K562 (cell line): ENCODE measurements at regions not wholly inside any gene's neighbourhood (a gene's known extent, or its start where the extent isn't known, plus 50 kb on each side); places are given as distances from the start of the nearest gene placed in this dataset.

Source experiments
- ATAC-seq: fragments of 200-7000 bp; cut with Tn5 transposase; 3 replicates; pipeline ENCODE4 v1.9.1; 2020; ENCODE audit warnings: moderate library complexity
- BruUV-seq: library from RNA; stranded (reverse); fragments of 400-500 nt; replicated peaks from 2 replicates; lab custom pipeline; 2021; lab: Mats Ljungman, UMichigan
- CTCF ChIA-PET: fragments of 300-600 bp; formaldehyde crosslinking; extraction: SDS; loops from one replicate; lab custom pipeline; 2021; ENCODE audit warnings: low intra/inter-chr PET ratio; lab: Yijun Ruan, JAX
- POLR2A ChIA-PET: fragments of 300-600, 350-650 bp; sonication (Branson Sonifier 250); formaldehyde crosslinking; extraction: SDS; loops from one replicate; lab custom pipeline; 2021; ENCODE audit warnings: antibody characterized with exemption, inconsistent platforms; lab: Yijun Ruan, JAX
- DNase-seq, 4 experiments: peaks; one replicate each; pipeline versions ENCODE4 v3.0.0 to v3.0.0-alpha.2; 2011 to 2018; ENCODE audit warnings: low spot score in 3 of 4, mixed read lengths in 3 of 4; ENCODE audit errors: extremely low read depth in 1 of 4
- FAIRE-seq: peaks from 2 replicates; lab custom pipeline; 2011; peaks lifted over from hg19 to GRCh38; lab: Jason Lieb, UNC
- H2AFZ ChIP-seq: 2 replicates; pipeline ENCODE4 v1.6.0; 2011; ENCODE audit warnings: low read depth, low read length, control low read depth, inconsistent platforms
- H3K27ac ChIP-seq: fragments of 200-600 bp; 3 replicates; pipeline ENCODE4 v1.8.0; 2011; ENCODE audit warnings: low read depth, mild to moderate bottlenecking, control low read depth, inconsistent platforms, low read length, moderate library complexity, mixed read lengths; ENCODE audit errors: extremely low read depth
- H3K27me3 ChIP-seq, 2 experiments: fragments of 300-600 bp in 1 of 2; 2 replicates in 1 of 2; 3 replicates in 1 of 2; pipeline versions ENCODE4 v1.6.0 to v1.8.0; 2011; ENCODE audit warnings: inconsistent platforms in 2 of 2, low read length in 2 of 2, mild to moderate bottlenecking in 1 of 2, mixed read lengths in 1 of 2, moderate library complexity in 1 of 2; ENCODE audit not compliant: control insufficient read depth in 2 of 2, insufficient read depth in 2 of 2
- H3K36me3 ChIP-seq: fragments of 300-600 bp; 3 replicates; pipeline ENCODE4 v1.8.0; 2011; ENCODE audit warnings: mild to moderate bottlenecking, low read length, inconsistent platforms; ENCODE audit not compliant: control insufficient read depth, insufficient read depth
- H3K4me1 ChIP-seq, 2 experiments: fragments of 200-600 bp in 1 of 2; replicated peaks in 1 of 2; 2 replicates in 1 of 2; 3 replicates in 1 of 2; pipeline versions ENCODE4 v1.5.1 to v1.8.0; 2011; ENCODE audit warnings: inconsistent platforms in 2 of 2, low read length in 2 of 2, mild to moderate bottlenecking in 1 of 2, mixed read lengths in 1 of 2, moderate library complexity in 1 of 2; ENCODE audit not compliant: control insufficient read depth in 2 of 2, insufficient read depth in 2 of 2
- H3K4me2 ChIP-seq: 2 replicates; pipeline ENCODE4 v1.6.1; 2011; ENCODE audit warnings: low read length, control low read depth, inconsistent platforms, mixed read lengths; ENCODE audit not compliant: insufficient read depth
- H3K4me3 ChIP-seq: fragments of 200-600 bp; sonication (generic), shearing (Covaris generic); 2 replicates; pipeline ENCODE4 v1.5.1; 2016; ENCODE audit warnings: control low read depth, inconsistent platforms
- H3K79me2 ChIP-seq: fragments of 200-600 bp; 3 replicates; pipeline ENCODE4 v1.8.0; 2011; ENCODE audit warnings: low read length, inconsistent platforms; ENCODE audit not compliant: control insufficient read depth, insufficient read depth
- H3K9ac ChIP-seq, 2 experiments: 2 replicates each; pipeline versions ENCODE4 v1.6.0 to v1.6.1; 2011; ENCODE audit warnings: low read depth in 2 of 2, low read length in 2 of 2, control low read depth in 1 of 2, inconsistent platforms in 1 of 2, mild to moderate bottlenecking in 1 of 2, mixed read lengths in 1 of 2; ENCODE audit not compliant: insufficient read depth in 1 of 2
- H3K9me1 ChIP-seq: one replicate; pipeline ENCODE4 v1.6.0; 2011; ENCODE audit warnings: inconsistent platforms, mild to moderate bottlenecking, low read length, moderate library complexity; ENCODE audit not compliant: control insufficient read depth, insufficient read depth
- H3K9me3 ChIP-seq: replicated peaks from 2 replicates; pipeline ENCODE4 v1.5.1; 2011; ENCODE audit warnings: low read depth, low read length, inconsistent platforms; ENCODE audit not compliant: control insufficient read depth, insufficient read depth
- H4K20me1 ChIP-seq: replicated peaks from 2 replicates; pipeline ENCODE4 v1.6.1; 2011; ENCODE audit warnings: low read length, inconsistent platforms, mixed read lengths; ENCODE audit not compliant: control insufficient read depth, insufficient read depth
- E4F1 ChIP-seq: fragments of 250-450 bp; sonication (Bioruptor Pico); IDR thresholded peaks from 2 replicates; pipeline ENCODE4 v1.5.0; 2021; ENCODE audit warnings: mild to moderate bottlenecking, borderline replicate concordance
- FOXA3 ChIP-seq, 2 experiments: fragments of 450-650 bp in 1 of 2; sonication (generic) in 1 of 2; formaldehyde crosslinking; IDR thresholded peaks in 1 of 2; conservative IDR thresholded peaks in 1 of 2; 2 replicates each; pipeline versions ENCODE4 v1.4.0 to v1.8.0; 2020 to 2022; ENCODE audit warnings: mild to moderate bottlenecking in 2 of 2, missing genetic modification reagents in 1 of 2
- HNRNPL ChIP-seq: fragments of 200-400 bp; formaldehyde crosslinking; IDR thresholded peaks from 2 replicates; pipeline ENCODE4 v1.6.1; 2017; ENCODE audit warnings: low read depth, mild to moderate bottlenecking, low read length
- PTRF ChIP-seq: fragments of 450-650 bp; IDR thresholded peaks from 2 replicates; pipeline ENCODE4 v1.6.1; 2016; ENCODE audit warnings: mild to moderate bottlenecking, missing genetic modification characterization, missing compliant biosample characterization
- TRIM25 ChIP-seq: fragments of 450-650 bp; IDR thresholded peaks from 2 replicates; pipeline ENCODE4 v1.7.0; 2016; ENCODE audit warnings: borderline replicate concordance
- TSHZ1 ChIP-seq: fragments of 250-450 bp; sonication (Bioruptor Pico); IDR thresholded peaks from 2 replicates; pipeline ENCODE4 v1.4.0; 2020; ENCODE audit warnings: mild to moderate bottlenecking, moderate library complexity
- ZNF133 ChIP-seq: fragments of 250-450 bp; sonication (Bioruptor Pico); IDR thresholded peaks from 2 replicates; pipeline ENCODE4 v1.4.0; 2020; ENCODE audit warnings: mild to moderate bottlenecking
- ZNF395 ChIP-seq: fragments of 200-800 bp; sonication (Bioruptor generic); IDR thresholded peaks from 2 replicates; pipeline ENCODE4 v1.6.1; 2017; ENCODE audit warnings: missing genetic modification characterization, missing compliant biosample characterization
- in situ Hi-C: fragments of 300-500 bp; cut with MboI; formaldehyde crosslinking; loops from 4 replicates; pipeline ENCODE4 v1.15.0; 2018; ENCODE audit warnings: inconsistent platforms, mixed read lengths
- intact Hi-C: fragments of 100-400 bp; cut with micrococcal nuclease; formaldehyde crosslinking; loops from 2 replicates; pipeline ENCODE4 v1.14.2; 2022

GRCh38 chr3:20741381-20741780, 555.4 kb upstream of the SGO1 start:
- Histone ChIP-seq H3K27me3 (no peaks in the 10 kb centered on the region), H4K20me1 (no peaks in the 10 kb centered on the region), H3K27ac (no peak overlapping the region), H3K36me3 (no peaks in the 10 kb centered on the region), H2AFZ (no peak overlapping the region), H3K9ac (no peak overlapping the region), H3K9me3 (no peaks in the 10 kb centered on the region), H3K4me2 (no peak overlapping the region), H3K9me1 (no peaks in the 10 kb centered on the region), H3K4me1 (no peaks in the 10 kb centered on the region), H3K79me2 (no peaks in the 10 kb centered on the region), H3K4me3 (no peak overlapping the region)
- ATAC-seq (no peak), DNase-seq (no peak), FAIRE-seq (no peak)
- CTCF ChIA-PET, result no interaction called here
- intact Hi-C loops (loop anchor here (5.0 to 10.0 kb wide), 2 partner anchors 166 to 397 kb away; no protein-coding TSS in a partner anchor), in situ Hi-C loops (no loop called here)
- no TSS peak for BruUV-seq
- POLR2A ChIA-PET, result no interaction called here
- TF ChIP-seq ZNF395 (CRISPR knock-in tag) (no peak), ZNF133 (CRISPR knock-in tag) (no peak), TSHZ1 (CRISPR knock-in tag) (no peak), FOXA3 (CRISPR knock-in tag; conservative IDR thresholded peaks at IDR 0.05 in 1 of 2, IDR thresholded peaks at IDR 0.05 in 1 of 2) (no peak), PTRF (tag) (no peak), E4F1 (CRISPR knock-in tag) (no peak), HNRNPL (no peak), TRIM25 (no peak)
